GM19351 (cell line): ENCODE measurements at regions not wholly inside any gene's neighbourhood (a gene's known extent, or its start where the extent isn't known, plus 50 kb on each side); places are given as distances from the start of the nearest gene placed in this dataset.
"Not testable (repeated sequence)": the region's sequence is repeated elsewhere in the genome, so short reads cannot be mapped to it uniquely, and the experiment has no call there.

Experiments used
- ATAC-seq: cut with Tn5 transposase; IDR thresholded peaks from one replicate; pipeline ENCODE4 v1.9.1; 2021; ENCODE audit warnings: mild to moderate bottlenecking, moderate library complexity; ENCODE audit not compliant: unreplicated experiment

DNA sequence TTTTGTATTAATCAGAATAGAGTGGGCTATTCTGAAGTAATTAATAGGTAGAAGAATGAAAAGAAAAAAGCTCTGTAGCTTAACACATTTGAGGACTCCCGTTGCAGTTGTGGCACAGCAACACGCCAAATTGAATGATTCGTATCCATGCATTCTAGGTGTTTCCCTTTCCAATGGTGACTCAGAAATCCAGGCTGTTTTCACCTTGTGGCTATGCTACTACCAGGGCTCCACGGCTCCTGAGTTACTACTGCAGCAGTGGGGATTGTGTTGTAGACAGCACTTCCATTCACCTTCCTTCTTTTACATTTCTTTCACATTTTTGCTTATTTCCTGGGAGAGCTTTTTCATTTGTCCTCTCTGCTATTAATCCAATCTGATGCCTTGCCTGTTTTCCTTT lies 1616.4 kb downstream of the CDH8 start:
- ATAC-seq, result no peak

GRCh38 chr16:60414613-60415012 lies 1621.6 kb downstream of the CDH8 start:
- no peak for ATAC-seq

GRCh38 chr16:60413969-60414368 lies 1622.3 kb downstream of the CDH8 start:
- no peak for ATAC-seq

DNA sequence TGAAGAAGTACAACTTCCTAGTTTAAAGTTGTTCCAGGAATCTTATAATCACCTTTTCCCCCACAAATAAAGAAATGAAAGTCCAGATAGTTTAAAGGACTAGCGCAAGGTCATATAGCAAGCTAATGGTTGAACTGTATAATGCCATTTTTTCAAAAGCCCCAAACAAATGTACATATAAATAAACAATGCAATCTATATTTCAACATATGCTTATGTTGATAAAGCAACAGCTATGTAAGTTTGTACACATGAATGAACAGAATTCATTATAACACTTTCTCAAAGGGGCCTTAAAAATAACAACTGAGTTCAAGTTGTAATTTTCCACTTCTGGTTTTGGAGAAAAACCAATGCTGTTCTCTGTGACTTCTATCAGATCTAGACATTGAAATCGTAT lies 1628.6 kb downstream of the CDH8 start:
- ATAC-seq, result no peak

DNA sequence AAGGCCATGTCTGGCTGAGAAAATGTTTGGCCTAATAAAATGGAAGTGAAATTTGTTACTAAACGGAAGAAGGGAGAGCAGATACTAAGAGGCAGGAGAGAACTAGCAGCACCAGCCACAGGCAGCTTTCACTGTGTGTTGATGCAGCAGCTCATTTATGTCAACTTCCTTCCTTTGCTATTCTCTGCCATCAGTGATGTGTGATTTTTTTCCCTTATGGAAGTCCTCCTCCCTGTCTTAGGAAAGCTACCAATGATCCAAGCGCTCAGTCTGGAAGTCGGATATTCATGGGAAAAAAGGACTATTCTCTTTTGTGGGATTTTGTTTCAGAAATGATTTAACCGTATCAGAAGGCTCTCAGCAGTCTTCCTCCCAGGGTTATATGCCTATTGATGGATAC lies 1629.2 kb downstream of the CDH8 start:
- no peak for ATAC-seq

DNA sequence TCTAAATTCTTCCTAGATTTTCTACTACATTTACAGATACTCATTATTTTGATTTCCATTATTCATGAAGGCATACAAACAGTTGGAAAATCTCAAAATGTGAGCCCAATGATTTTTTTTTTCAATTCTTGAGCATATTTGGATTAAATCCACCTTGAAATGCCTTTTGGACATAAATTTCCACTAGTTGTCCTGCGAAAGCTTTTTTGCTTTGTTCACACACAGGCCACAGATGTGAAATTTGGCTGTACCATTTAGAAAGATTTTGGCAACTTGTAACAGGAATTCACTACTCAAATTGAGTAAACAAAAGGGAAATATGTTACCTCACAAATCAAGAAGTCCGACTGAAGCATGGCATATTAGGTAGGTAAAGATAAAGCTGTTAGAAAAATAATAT lies 1631.0 kb downstream of the CDH8 start:
- no peak for ATAC-seq

- no peak for ATAC-seq
These were observed 1631.8 kb downstream of the CDH8 start for GRCh38 chr16:60404401-60404800.

DNA sequence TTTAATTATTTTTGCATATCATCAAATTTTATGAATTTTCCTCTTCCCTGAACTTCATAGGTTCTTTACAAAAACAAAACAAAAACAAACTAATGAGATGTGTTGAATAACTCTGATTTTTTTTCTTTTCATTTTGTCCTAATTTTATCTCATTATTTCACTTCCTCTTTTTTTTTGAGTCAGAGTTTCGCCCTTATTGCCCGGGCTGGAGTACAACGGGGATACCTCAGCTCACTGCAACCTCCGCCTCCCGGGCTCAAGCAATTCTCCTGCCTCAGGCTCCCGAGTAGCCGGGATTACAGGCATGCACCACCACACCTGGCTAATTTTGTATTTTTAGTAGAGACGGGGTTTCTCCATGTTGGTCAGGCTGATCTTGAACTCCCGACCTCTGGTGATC lies 1633.3 kb downstream of the CDH8 start:
- ATAC-seq, result peak; percentile 89

DNA sequence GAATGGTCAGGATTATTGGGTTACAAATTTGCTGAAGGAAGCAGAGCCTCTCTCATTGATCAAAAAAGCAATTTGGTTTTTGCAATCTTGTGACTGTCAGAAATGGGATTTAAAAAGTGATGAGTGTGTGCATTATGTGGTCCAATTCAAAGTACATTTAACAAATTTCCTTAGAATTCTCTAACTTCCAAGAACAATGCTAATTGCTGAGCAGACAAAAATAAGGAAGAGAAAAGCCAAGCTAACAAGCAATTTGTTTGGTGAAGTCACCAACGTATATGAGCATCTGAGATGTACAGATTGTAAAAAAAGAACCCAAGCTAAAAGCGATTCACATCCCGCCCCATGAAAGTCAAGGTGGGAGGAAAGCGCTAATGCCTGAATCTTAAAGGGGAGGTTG lies 1643.9 kb downstream of the CDH8 start:
- no peak for ATAC-seq

DNA sequence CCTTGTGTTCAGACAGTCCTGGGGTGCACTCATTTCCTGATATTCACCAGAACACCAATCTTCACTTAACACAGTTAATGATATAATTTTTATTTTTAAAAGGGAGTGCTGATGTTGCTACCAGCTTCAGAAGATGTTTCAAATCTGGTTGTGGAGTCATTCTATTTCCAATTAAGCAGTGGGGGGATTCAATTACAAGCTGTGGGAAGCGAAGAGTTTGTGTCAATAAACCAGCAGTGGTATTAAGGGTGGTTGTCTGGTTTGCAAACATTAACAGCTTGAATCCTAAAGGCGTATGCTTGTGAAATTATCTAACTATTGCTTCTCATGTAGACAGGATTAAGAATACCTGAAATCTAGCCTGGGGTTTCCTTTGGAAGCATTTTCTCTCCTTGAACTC lies 1637.5 kb upstream of the GOT2 start:
- no peak for ATAC-seq

DNA sequence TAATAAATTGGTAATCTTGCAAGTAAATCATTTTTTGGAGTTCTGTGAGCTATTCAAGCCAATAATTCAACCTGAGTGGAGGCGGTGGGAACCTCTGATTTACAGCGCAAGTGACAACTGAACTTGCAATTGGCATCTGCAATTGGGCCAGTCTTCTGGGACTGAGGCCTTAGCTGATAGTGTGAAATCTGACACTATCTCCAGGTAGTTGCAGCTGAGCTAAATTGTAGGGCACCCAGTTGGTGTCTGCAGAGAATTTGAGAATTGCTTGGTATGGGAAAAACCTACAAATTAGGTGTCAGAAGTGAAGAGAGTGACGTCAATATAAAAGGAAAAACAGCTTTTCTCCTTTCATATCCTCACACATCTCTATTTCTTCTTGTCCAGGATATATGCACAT lies 1633.6 kb upstream of the GOT2 start:
- no peak for ATAC-seq

DNA sequence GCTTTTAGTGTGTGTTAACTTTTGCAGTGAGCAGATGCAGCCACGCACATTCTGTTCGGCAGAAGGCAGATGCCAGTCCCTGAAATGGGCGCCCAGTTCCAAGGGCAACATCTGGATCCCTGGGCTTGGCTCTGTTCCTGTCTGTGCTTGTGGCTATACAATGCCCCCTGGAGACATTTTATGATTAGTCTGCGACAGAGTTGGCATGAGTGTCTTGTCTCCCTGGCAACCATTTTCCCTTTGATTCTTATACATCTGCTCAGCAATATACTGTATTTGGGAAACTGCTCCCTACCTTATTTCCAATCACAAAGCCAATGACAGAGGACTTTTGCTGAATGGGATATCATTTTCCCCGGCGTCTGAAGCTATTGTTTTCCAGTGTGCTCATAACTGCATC lies 1629.5 kb upstream of the GOT2 start:
- no peak for ATAC-seq

DNA sequence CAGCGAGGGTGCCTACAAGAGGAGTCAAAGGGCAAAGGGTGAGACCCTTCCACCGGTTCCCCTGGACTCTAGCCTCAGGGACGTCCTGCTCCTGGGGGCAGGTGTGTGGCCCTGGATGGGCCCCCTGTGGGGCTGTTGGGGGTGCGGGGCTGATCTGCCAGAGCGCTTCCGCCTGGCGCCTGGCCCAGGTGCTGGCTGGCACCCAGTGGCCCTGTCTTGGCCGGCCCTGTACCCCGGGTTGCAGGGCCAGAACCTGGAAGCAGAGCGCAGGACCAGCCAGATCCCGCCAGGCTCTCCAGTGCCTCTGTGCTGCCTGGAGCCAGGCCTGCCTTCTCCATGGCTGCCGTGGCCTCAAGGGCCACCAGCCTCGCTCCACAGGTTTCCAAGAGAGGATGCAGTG lies 1625.8 kb upstream of the GOT2 start:
- ATAC-seq, result not testable (repeated sequence)

DNA sequence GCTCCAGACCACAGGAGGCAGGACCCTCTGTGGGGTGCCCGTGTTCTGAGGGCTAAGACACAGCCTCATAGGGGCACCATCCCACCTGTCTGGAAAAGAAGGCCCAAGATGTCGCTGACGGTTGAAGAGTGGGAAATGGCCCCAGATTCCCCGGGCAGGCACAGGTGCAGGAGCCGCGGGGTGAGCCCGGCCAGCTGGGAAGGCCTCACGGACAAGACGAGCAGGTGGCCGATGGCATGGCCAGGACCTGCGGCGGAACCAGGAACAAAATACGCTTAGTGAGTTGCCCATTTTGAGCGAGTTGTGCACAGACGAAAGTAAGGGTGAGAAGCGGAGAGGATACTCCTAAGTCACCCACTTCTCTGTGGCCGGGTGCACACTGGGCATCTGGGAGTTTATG lies 1625.3 kb upstream of the GOT2 start:
- not testable (repeated sequence) for ATAC-seq

DNA sequence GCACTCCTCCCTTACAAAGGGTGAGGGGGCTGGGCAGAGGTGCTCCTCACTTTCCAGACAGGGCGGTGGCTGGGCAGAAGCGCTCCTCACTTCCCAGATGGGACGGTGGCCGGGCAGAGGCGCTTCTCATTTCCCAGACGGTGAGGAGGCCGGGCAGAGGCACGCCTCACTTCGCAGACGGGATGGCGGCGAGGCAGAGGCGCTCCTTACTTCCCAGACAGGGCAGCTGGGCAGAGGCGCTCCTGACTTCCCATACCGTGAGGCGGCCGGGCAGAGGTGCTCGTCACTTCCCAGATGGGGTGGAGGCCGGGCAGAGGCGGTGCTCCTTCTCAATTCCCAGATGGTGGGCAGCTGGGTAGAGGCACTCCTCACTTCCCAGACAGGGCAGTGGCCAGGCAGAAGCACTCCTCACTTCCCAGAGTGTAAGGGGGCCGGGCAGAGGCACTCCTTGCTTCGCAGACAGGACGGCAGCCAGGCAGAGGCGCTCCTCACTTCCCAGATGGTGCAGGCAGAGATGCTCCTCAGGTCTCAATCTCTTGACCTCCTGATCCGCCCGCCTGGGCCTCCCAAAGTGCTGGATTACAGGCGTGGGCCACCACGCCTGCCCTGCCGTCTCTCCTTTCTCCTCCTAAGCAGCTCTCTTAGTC lies 1623.9 kb upstream of the GOT2 start:
- ATAC-seq, result not testable (repeated sequence)

GRCh38 chr16:60346256-60346655 lies 1612.1 kb upstream of the GOT2 start:
- ATAC-seq, result no peak

GRCh38 chr16:60337671-60338070 lies 1603.6 kb upstream of the GOT2 start:
- ATAC-seq, result no peak

GRCh38 chr16:60331168-60331567 lies 1597.1 kb upstream of the GOT2 start:
- ATAC-seq, result no peak

GRCh38 chr16:60329108-60329507 lies 1595.0 kb upstream of the GOT2 start:
- peak; percentile 75 for ATAC-seq

- ATAC-seq, result no peak
These were observed 1594.0 kb upstream of the GOT2 start for GRCh38 chr16:60328152-60328551.

DNA sequence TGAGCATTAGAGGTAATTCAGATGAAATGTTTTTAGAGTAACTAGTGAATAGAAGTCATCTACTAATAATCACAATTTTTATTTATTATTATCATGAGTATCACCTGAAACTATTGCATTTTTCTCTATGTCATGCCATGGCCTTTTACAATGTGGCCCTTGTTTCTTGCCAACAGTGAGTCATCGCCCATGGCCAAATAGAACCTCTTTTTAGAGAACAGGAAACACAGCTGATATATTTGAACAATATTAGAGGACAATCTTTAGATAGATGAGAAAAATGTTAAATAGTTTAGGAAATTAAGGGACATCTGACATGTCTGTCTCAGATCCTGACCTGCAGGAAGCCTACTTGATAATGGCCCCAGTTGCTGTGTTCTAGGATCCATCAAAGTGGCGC lies 1584.4 kb upstream of the GOT2 start:
- ATAC-seq, result no peak

GRCh38 chr16:60310846-60311445 lies 1576.8 kb upstream of the GOT2 start:
- ATAC-seq, result no peak

- no peak for ATAC-seq
These were observed 1570.6 kb upstream of the GOT2 start for GRCh38 chr16:60304720-60305119.
